SK-N-SH treated with all-trans-retinoic acid at 6 μM for 48 hours (cell line): ENCODE measurements at regions not wholly inside any gene's neighbourhood (a gene's known extent, or its start where the extent isn't known, plus 50 kb on each side); places are given as distances from the start of the nearest gene placed in this dataset.

ENCODE experiments used
- ATAC-seq: fragments of 200-7000 bp; cut with Tn5 transposase; 3 replicates; pipeline ENCODE4 v1.9.1; 2020; ENCODE audit warnings: mild to moderate bottlenecking, moderate library complexity
- BACH2 ChIP-seq: fragments of 250-450 bp; sonication (Bioruptor Pico); IDR thresholded peaks from 2 replicates; pipeline ENCODE4 v1.9.0; 2021; ENCODE audit warnings: mild to moderate bottlenecking, borderline replicate concordance
- CREB5 ChIP-seq: fragments of 250-450 bp; sonication (Bioruptor Pico); IDR thresholded peaks from 2 replicates; pipeline ENCODE4 v1.5.1; 2020; ENCODE audit warnings: low read depth, mild to moderate bottlenecking, moderate library complexity
- ESRRG ChIP-seq: fragments of 250-450 bp; sonication (Bioruptor Pico); IDR thresholded peaks from 2 replicates; pipeline ENCODE4 v1.6.1; 2021; ENCODE audit warnings: mild to moderate bottlenecking
- OSR1 ChIP-seq: fragments of 250-450 bp; sonication (Bioruptor Pico); IDR thresholded peaks from 2 replicates; pipeline ENCODE4 v1.8.0; 2022; ENCODE audit warnings: moderate library complexity, mild to moderate bottlenecking, inconsistent platforms
- PATZ1 ChIP-seq: fragments of 250-450 bp; sonication (Bioruptor Pico); IDR thresholded peaks from 2 replicates; pipeline ENCODE4 v1.8.0; 2020; ENCODE audit warnings: mild to moderate bottlenecking, moderate library complexity, borderline replicate concordance
- POU6F1 ChIP-seq: fragments of 250-450 bp; sonication (Bioruptor Pico); IDR thresholded peaks from 2 replicates; pipeline ENCODE4 v1.8.0; 2021; ENCODE audit warnings: low read depth, mild to moderate bottlenecking, moderate library complexity, borderline replicate concordance
- RARB ChIP-seq: fragments of 250-450 bp; sonication (Bioruptor Pico); IDR thresholded peaks from 2 replicates; pipeline ENCODE4 v1.8.0; 2021; ENCODE audit warnings: mild to moderate bottlenecking, moderate library complexity
- SNAI2 ChIP-seq: fragments of 250-450 bp; sonication (Bioruptor Pico); IDR thresholded peaks from 2 replicates; pipeline ENCODE4 v1.5.0; 2020; ENCODE audit warnings: mild to moderate bottlenecking, moderate library complexity
- TOX ChIP-seq: fragments of 250-450 bp; sonication (Bioruptor Pico); IDR thresholded peaks from 2 replicates; pipeline ENCODE4 v1.8.0; 2021; ENCODE audit warnings: mild to moderate bottlenecking, moderate library complexity, borderline replicate concordance
- TSHZ2 ChIP-seq: fragments of 250-450 bp; sonication (Bioruptor Pico); IDR thresholded peaks from 2 replicates; pipeline ENCODE4 v1.5.0; 2020; ENCODE audit warnings: mild to moderate bottlenecking, moderate library complexity
- ZFP3 ChIP-seq: fragments of 250-450 bp; sonication (Bioruptor Pico); IDR thresholded peaks from 2 replicates; pipeline ENCODE4 v1.5.0; 2020; ENCODE audit warnings: mild to moderate bottlenecking, moderate library complexity
- ZFP30 ChIP-seq: fragments of 450-650 bp; formaldehyde crosslinking; IDR thresholded peaks from 2 replicates; pipeline ENCODE4 v1.5.0; 2022; ENCODE audit warnings: mild to moderate bottlenecking, moderate library complexity
- ZNF565 ChIP-seq: fragments of 450-650 bp; formaldehyde crosslinking; conservative IDR thresholded peaks from 2 replicates; pipeline ENCODE4 v1.5.0; 2020; ENCODE audit warnings: low read depth, mild to moderate bottlenecking, moderate library complexity
- ZNF70 ChIP-seq: fragments of 450-650 bp; formaldehyde crosslinking; IDR thresholded peaks from 2 replicates; pipeline ENCODE4 v1.5.0; 2020; ENCODE audit warnings: mild to moderate bottlenecking, moderate library complexity
- ZNF8 ChIP-seq: fragments of 450-650 bp; formaldehyde crosslinking; IDR thresholded peaks from 2 replicates; pipeline ENCODE4 v1.5.0; 2020; ENCODE audit warnings: mild to moderate bottlenecking, moderate library complexity

DNA sequence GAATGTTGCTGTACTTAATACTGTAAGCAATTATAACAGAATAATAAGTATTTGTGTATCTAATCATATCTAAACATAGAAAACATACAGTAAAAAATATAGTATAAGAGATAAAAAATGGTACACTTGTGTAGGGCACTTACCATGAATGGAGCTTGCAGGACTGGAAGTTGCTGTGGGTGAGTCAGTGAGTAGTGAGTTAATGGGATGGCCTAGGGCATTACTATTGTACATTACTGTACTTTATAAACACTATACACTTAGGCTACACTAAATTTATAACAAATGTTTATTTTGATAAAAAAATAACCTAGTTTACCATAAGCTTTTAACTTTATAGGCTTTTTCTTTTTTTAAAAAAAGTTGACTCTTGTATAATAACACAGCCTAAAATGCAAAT is 1071.2 kb upstream of the SEL1L start:
- no peak for TF ChIP-seq TSHZ2 (CRISPR knock-in tag)
- TF ChIP-seq TOX: no peak
- no peak for TF ChIP-seq PATZ1 (CRISPR knock-in tag)
- no peak for TF ChIP-seq ZFP30 (CRISPR knock-in tag)
- no peak for TF ChIP-seq CREB5
- TF ChIP-seq ZFP3 (CRISPR knock-in tag): no peak
- no peak for TF ChIP-seq ESRRG (CRISPR knock-in tag)
- no peak for ATAC-seq

GRCh38 chr14:82621881-82622450 is 1088.3 kb upstream of the SEL1L start:
- TF ChIP-seq ZNF8 (CRISPR knock-in tag) (no peak), RARB (CRISPR knock-in tag) (no peak), ESRRG (CRISPR knock-in tag) (no peak), TSHZ2 (CRISPR knock-in tag) (no peak)
- no peak for ATAC-seq

DNA sequence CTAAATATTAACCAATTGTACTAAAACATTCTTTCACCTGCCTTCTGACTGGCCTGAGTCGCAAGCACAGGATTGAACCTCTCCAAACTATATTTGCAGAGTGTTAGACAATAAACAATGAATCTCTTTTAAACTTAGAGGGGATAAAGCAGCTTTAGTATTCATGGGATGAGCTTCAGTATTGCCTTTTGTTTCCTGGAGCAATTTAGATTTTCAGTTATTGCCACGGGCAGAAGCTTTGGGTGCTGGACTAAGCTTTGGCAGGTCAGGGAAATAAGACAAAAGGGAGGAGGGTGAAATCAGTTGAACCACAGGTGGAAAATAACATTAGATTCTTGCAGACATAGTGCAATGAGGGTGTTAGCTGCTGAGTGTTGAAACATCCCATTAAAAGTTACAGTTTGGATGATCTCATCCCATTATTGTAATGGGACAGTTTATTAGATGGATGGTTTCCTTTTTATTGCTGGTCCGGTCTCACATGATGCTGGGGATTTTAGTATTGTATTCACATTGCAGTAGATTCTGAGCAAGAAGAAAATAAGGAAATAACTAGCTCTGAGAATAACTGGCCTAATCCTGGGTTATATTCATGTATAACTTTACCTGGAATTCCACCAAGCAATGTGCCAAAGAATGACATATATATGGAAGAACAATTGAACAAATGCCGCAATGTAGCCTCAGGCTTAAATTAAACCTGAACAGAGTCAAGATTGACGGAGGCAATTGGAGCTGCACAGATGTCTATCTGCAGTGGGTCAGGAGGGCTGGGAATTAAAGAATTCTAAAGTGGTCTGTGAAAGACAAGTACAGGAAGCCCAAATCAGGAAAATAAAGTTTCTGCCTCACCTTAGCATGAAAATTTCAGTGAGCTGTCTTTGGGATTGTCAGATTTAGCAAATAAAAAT is 1092.8 kb upstream of the SEL1L start:
- TF ChIP-seq ZNF565 (no peak), ESRRG (CRISPR knock-in tag) (no peak), CREB5 (no peak), BACH2 (no peak), TSHZ2 (CRISPR knock-in tag) (no peak)
- TF ChIP-seq, all 23 proteins: peak for 0
- no peak for ATAC-seq

- ATAC-seq: no peak
- TF ChIP-seq POU6F1 (no peak), OSR1 (no peak), ZNF70 (CRISPR knock-in tag) (no peak), ZNF8 (CRISPR knock-in tag) (no peak), ZFP3 (CRISPR knock-in tag) (no peak), BACH2 (no peak), SNAI2 (CRISPR knock-in tag) (no peak)
Measured at GRCh38 chr14:82635915-82636314, 1102.3 kb upstream of the SEL1L start.
